ENCODE measurements at regions not wholly inside any gene's neighbourhood (a gene's known extent, or its start where the extent isn't known, plus 50 kb on each side); places are given as distances from the start of the nearest gene placed in this dataset.

DNA sequence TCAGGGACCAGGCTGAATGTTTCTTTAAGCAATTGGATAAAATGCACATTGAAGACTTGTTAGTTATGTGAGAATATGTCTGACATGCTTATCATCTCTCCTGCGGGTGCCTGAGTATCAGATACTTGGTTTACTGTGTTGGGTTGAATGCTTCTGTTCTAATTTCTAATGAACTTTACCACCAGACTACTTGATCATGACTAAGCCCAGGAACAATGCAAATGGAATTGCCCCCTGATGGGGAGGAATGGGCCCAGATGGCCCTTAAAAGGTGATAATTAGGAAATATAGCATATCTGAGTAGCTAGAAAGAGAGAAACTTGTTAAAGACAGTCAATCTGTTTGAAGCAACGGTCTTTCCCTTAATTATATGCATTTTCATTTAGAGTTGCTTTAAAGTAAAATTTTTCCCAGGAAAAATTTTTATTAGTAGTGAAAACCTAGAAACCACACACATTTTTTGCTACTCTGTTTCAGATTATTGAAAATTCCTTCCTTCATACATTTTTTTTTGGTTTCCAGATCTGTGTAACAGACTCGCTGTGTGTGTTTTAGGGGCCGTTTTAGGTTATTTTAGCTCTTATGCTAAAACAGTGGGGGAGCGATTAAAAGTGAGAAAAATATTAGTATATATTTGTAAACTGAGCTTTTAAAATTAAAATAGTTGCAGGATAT lies 186.6 kb downstream of the TM9SF2 start:
- H2AFZ ChIP-seq (ENCODE audit: low read depth, low read length): no peak overlapping the region
- no peak overlapping the region for H3K4me2 ChIP-seq (ENCODE audit: insufficient read depth, low read length)
- DNase-seq: no peak
- H3K27me3 ChIP-seq (ENCODE audit: insufficient read depth, low read length, poor library complexity): no peaks in the 10 kb centered on the region
- H3K4me3 ChIP-seq (ENCODE audit: low read depth in 1 of 2, low read length in 2 of 2): no peak overlapping the region
- no peak for ATAC-seq (ENCODE audit: insufficient read depth, low read depth)
- H3K9me3 ChIP-seq (ENCODE audit: insufficient read depth, low read length, severe bottlenecking): no peaks in the 10 kb centered on the region
- H3K27ac ChIP-seq (ENCODE audit: low read length): no peak overlapping the region
- no peaks in the 10 kb centered on the region for H3K36me3 ChIP-seq (ENCODE audit: insufficient read depth, low read length)
- H4K20me1 ChIP-seq (ENCODE audit: insufficient read depth, low read length): no peaks in the 10 kb centered on the region
- H3K9ac ChIP-seq (ENCODE audit: low read depth, low read length): no peak overlapping the region
- H3K79me2 ChIP-seq (ENCODE audit: insufficient read depth, low read length): no peaks in the 10 kb centered on the region
- no peaks in the 10 kb centered on the region for H3K4me1 ChIP-seq (ENCODE audit: insufficient read depth, low read length)
- TF ChIP-seq, protein P1, sequence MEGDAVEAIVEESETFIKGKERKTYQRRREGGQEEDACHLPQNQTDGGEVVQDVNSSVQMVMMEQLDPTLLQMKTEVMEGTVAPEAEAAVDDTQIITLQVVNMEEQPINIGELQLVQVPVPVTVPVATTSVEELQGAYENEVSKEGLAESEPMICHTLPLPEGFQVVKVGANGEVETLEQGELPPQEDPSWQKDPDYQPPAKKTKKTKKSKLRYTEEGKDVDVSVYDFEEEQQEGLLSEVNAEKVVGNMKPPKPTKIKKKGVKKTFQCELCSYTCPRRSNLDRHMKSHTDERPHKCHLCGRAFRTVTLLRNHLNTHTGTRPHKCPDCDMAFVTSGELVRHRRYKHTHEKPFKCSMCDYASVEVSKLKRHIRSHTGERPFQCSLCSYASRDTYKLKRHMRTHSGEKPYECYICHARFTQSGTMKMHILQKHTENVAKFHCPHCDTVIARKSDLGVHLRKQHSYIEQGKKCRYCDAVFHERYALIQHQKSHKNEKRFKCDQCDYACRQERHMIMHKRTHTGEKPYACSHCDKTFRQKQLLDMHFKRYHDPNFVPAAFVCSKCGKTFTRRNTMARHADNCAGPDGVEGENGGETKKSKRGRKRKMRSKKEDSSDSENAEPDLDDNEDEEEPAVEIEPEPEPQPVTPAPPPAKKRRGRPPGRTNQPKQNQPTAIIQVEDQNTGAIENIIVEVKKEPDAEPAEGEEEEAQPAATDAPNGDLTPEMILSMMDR (IDR thresholded peaks at IDR 0.05; ENCODE audit: borderline replicate concordance, extremely low read depth, low read length, poor library complexity, severe bottlenecking): no peak
- no peak for TF ChIP-seq EZH2 (IDR thresholded peaks at IDR 0.05; ENCODE audit: borderline replicate concordance, low read depth, low read length, severe bottlenecking)

DNA sequence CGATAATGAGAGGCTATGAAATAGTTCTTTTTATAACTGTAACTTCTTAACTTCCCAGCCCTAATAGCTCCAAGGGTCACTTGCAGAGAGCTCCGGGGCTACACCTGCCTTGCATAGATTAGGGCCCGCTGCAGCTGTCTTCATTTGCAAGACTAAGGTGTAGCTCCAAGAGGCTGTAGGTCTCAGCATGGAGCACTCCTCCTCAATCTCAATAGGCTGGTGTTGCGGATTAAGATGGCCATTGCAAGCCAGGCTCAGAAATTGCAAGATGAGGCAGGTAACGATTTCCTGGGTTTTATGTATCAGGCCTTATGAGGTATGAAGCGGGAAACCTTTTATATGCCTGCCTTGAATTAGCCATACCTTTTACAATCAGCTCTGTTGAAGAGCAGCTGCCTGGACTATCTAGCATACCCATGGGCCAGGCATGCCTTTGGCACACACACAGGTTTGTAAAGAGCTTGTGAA lies 185.7 kb downstream of the TM9SF2 start:
- Histone ChIP-seq H3K4me2 (ENCODE audit: insufficient read depth, low read length) (no peak overlapping the region), H3K9me3 (ENCODE audit: insufficient read depth, low read length, severe bottlenecking) (no peaks in the 10 kb centered on the region), H4K20me1 (ENCODE audit: insufficient read depth, low read length) (no peaks in the 10 kb centered on the region), H2AFZ (ENCODE audit: low read depth, low read length) (no peak overlapping the region), H3K79me2 (ENCODE audit: insufficient read depth, low read length) (no peaks in the 10 kb centered on the region), H3K27me3 (ENCODE audit: insufficient read depth, low read length, poor library complexity) (no peaks in the 10 kb centered on the region), H3K9ac (ENCODE audit: low read depth, low read length) (no peak overlapping the region), H3K36me3 (ENCODE audit: insufficient read depth, low read length) (no peaks in the 10 kb centered on the region), H3K4me3 (ENCODE audit: low read depth in 1 of 2, low read length in 2 of 2) (no peak overlapping the region), H3K27ac (ENCODE audit: low read length) (no peak overlapping the region), H3K4me1 (ENCODE audit: insufficient read depth, low read length) (no peaks in the 10 kb centered on the region)
- ATAC-seq (ENCODE audit: insufficient read depth, low read depth): no peak
- TF ChIP-seq, protein P1 (IDR thresholded peaks at IDR 0.05; ENCODE audit: borderline replicate concordance, extremely low read depth, low read length, poor library complexity, severe bottlenecking): no peak
- TF ChIP-seq EZH2 (IDR thresholded peaks at IDR 0.05; ENCODE audit: borderline replicate concordance, low read depth, low read length, severe bottlenecking): no peak
- DNase-seq: no peak

DNA sequence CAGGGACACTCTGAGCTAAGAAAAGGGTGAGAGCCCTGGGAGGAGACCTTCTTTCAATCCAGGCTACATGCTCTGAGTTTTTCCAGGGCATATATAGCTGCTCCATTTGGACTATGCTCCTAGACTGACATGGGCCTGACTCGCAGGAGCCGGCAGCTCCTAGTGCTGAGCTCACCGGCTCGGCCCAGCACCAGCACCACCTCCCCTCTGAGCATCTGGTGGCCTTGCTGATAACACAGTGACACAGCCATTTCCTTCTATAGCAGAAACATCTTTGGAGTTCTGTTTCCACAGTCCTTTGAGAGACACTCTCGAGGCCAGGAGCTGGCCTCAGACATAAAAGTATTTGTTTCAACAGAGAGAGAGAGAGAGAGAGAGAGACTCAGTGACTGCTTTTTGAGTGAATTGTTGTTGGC lies 184.9 kb downstream of the TM9SF2 start:
- Histone ChIP-seq H3K9me3 (ENCODE audit: insufficient read depth, low read length, severe bottlenecking) (no peaks in the 10 kb centered on the region), H2AFZ (ENCODE audit: low read depth, low read length) (no peak overlapping the region), H3K4me2 (ENCODE audit: insufficient read depth, low read length) (no peak overlapping the region), H3K4me1 (ENCODE audit: insufficient read depth, low read length) (no peaks in the 10 kb centered on the region), H3K9ac (ENCODE audit: low read depth, low read length) (no peak overlapping the region), H3K36me3 (ENCODE audit: insufficient read depth, low read length) (no peaks in the 10 kb centered on the region), H3K27ac (ENCODE audit: low read length) (no peak overlapping the region), H4K20me1 (ENCODE audit: insufficient read depth, low read length) (no peaks in the 10 kb centered on the region), H3K79me2 (ENCODE audit: insufficient read depth, low read length) (no peaks in the 10 kb centered on the region), H3K4me3 (ENCODE audit: low read depth in 1 of 2, low read length in 2 of 2) (no peak overlapping the region), H3K27me3 (ENCODE audit: insufficient read depth, low read length, poor library complexity) (no peaks in the 10 kb centered on the region)
- no peak for TF ChIP-seq EZH2 (IDR thresholded peaks at IDR 0.05; ENCODE audit: borderline replicate concordance, low read depth, low read length, severe bottlenecking)
- TF ChIP-seq, protein P1 (IDR thresholded peaks at IDR 0.05; ENCODE audit: borderline replicate concordance, extremely low read depth, low read length, poor library complexity, severe bottlenecking): no peak
- DNase-seq (no peak), ATAC-seq (ENCODE audit: insufficient read depth, low read depth) (0 out of 3 replicates have a peak, but pooled peaks have one; percentile 33)
